IPS-18a (cell line): ENCODE measurements at regions not wholly inside any gene's neighbourhood (a gene's known extent, or its start where the extent isn't known, plus 50 kb on each side); places are given as distances from the start of the nearest gene placed in this dataset.

ENCODE experiments used
- H3K27ac ChIP-seq: one replicate; pipeline ENCODE4 v1.5.1; 2013; ENCODE audit warnings: low read length
- H3K27me3 ChIP-seq: one replicate; pipeline ENCODE4 v1.6.1; 2013; ENCODE audit warnings: mild to moderate bottlenecking, low read length; ENCODE audit not compliant: control insufficient read depth, insufficient read depth
- H3K36me3 ChIP-seq: one replicate; pipeline ENCODE4 v1.6.1; 2013; ENCODE audit warnings: low read depth, low read length; ENCODE audit not compliant: control insufficient read depth
- H3K4me1 ChIP-seq: one replicate; pipeline ENCODE4 v1.6.1; 2013; ENCODE audit warnings: low read depth, low read length; ENCODE audit not compliant: control insufficient read depth
- H3K4me3 ChIP-seq: one replicate; pipeline ENCODE4 v1.5.1; 2013; ENCODE audit warnings: low read length
- H3K9ac ChIP-seq: one replicate; pipeline ENCODE4 v1.6.1; 2013; ENCODE audit warnings: mild to moderate bottlenecking, low read length, moderate library complexity
- H3K9me3 ChIP-seq: one replicate; pipeline ENCODE4 v1.6.1; 2013; ENCODE audit warnings: low read depth, low read length; ENCODE audit not compliant: control insufficient read depth

GRCh38 chr14:29039171-29039570 is 272.6 kb downstream of the FOXG1 start:
- no peak overlapping the region for H3K9ac ChIP-seq
- no peak overlapping the region for H3K4me3 ChIP-seq

GRCh38 chr14:29042551-29042950 is 276.0 kb downstream of the FOXG1 start:
- Histone ChIP-seq H3K9me3 (no peaks in the 10 kb centered on the region), H3K4me3 (no peak overlapping the region), H3K27me3 (no peaks in the 10 kb centered on the region), H3K4me1 (peaks cover 9% of the 10 kb centered on the region), H3K9ac (no peak overlapping the region), H3K36me3 (no peaks in the 10 kb centered on the region), H3K27ac (no peak overlapping the region)

More at GRCh38 chr14:29039171-29039570, 272.6 kb downstream of the FOXG1 start:
- H3K4me1 ChIP-seq = peaks cover 9% of the 10 kb centered on the region
- H3K9me3 ChIP-seq = no peaks in the 10 kb centered on the region
- H3K27me3 ChIP-seq = no peaks in the 10 kb centered on the region
- H3K36me3 ChIP-seq = no peaks in the 10 kb centered on the region
- H3K27ac ChIP-seq = no peak overlapping the region

GRCh38 chr14:29043737-29044136 is 277.1 kb downstream of the FOXG1 start:
- Histone ChIP-seq H3K4me1 (peaks cover 8% of the 10 kb centered on the region), H3K9ac (no peak overlapping the region), H3K4me3 (no peak overlapping the region), H3K27me3 (no peaks in the 10 kb centered on the region), H3K9me3 (no peaks in the 10 kb centered on the region), H3K36me3 (no peaks in the 10 kb centered on the region), H3K27ac (no peak overlapping the region)

GRCh38 chr14:29045237-29045636 is 278.6 kb downstream of the FOXG1 start:
- H3K27me3 ChIP-seq = no peaks in the 10 kb centered on the region

GRCh38 chr14:29054119-29054518 is 287.5 kb downstream of the FOXG1 start:
- Histone ChIP-seq H3K9me3 (peaks cover 9% of the 10 kb centered on the region), H3K36me3 (no peaks in the 10 kb centered on the region), H3K9ac (no peak overlapping the region), H3K27ac (no peak overlapping the region), H3K27me3 (no peaks in the 10 kb centered on the region), H3K4me1 (no peaks in the 10 kb centered on the region), H3K4me3 (no peak overlapping the region)

More at GRCh38 chr14:29045237-29045636, 278.6 kb downstream of the FOXG1 start:
- H3K9me3 ChIP-seq = peaks cover 3% of the 10 kb centered on the region
- H3K36me3 ChIP-seq = no peaks in the 10 kb centered on the region
- H3K4me1 ChIP-seq = no peaks in the 10 kb centered on the region
- no peak overlapping the region for H3K27ac ChIP-seq
- no peak overlapping the region for H3K4me3 ChIP-seq
- no peak overlapping the region for H3K9ac ChIP-seq

GRCh38 chr14:29056041-29056566 is 289.5 kb downstream of the FOXG1 start:
- Histone ChIP-seq H3K27ac (no peak overlapping the region), H3K27me3 (no peaks in the 10 kb centered on the region)

GRCh38 chr14:29061702-29062101 is 295.1 kb downstream of the FOXG1 start:
- Histone ChIP-seq H3K9me3 (no peaks in the 10 kb centered on the region), H3K27me3 (no peaks in the 10 kb centered on the region), H3K36me3 (no peaks in the 10 kb centered on the region), H3K9ac (no peak overlapping the region), H3K4me1 (no peaks in the 10 kb centered on the region), H3K27ac (no peak overlapping the region), H3K4me3 (no peak overlapping the region)

More at GRCh38 chr14:29056041-29056566, 289.5 kb downstream of the FOXG1 start:
- Histone ChIP-seq H3K4me3 (no peak overlapping the region), H3K4me1 (no peaks in the 10 kb centered on the region), H3K9ac (no peak overlapping the region), H3K36me3 (no peaks in the 10 kb centered on the region), H3K9me3 (no peaks in the 10 kb centered on the region)

- Histone ChIP-seq H3K9me3 (no peaks in the 10 kb centered on the region), H3K4me1 (no peaks in the 10 kb centered on the region), H3K36me3 (no peaks in the 10 kb centered on the region), H3K4me3 (no peak overlapping the region), H3K27ac (no peak overlapping the region), H3K9ac (no peak overlapping the region), H3K27me3 (no peaks in the 10 kb centered on the region)
Measured at GRCh38 chr14:29062466-29062865, 295.9 kb downstream of the FOXG1 start.

- no peaks in the 10 kb centered on the region for H3K4me1 ChIP-seq
- no peak overlapping the region for H3K27ac ChIP-seq
- no peaks in the 10 kb centered on the region for H3K36me3 ChIP-seq
- no peak overlapping the region for H3K9ac ChIP-seq
- no peak overlapping the region for H3K4me3 ChIP-seq
- no peaks in the 10 kb centered on the region for H3K9me3 ChIP-seq
- H3K27me3 ChIP-seq = no peaks in the 10 kb centered on the region
Measured at GRCh38 chr14:29062976-29063375, 296.4 kb downstream of the FOXG1 start.

- Histone ChIP-seq H3K9me3 (no peaks in the 10 kb centered on the region), H3K27ac (no peak overlapping the region), H3K4me1 (no peaks in the 10 kb centered on the region)
Measured at GRCh38 chr14:29064305-29064900, 297.8 kb downstream of the FOXG1 start.

GRCh38 chr14:29069228-29069627 is 302.6 kb downstream of the FOXG1 start:
- no peaks in the 10 kb centered on the region for H3K36me3 ChIP-seq
- no peak overlapping the region for H3K4me3 ChIP-seq
- H3K27me3 ChIP-seq = no peaks in the 10 kb centered on the region
- H3K9me3 ChIP-seq = no peaks in the 10 kb centered on the region
- no peak overlapping the region for H3K27ac ChIP-seq
- H3K4me1 ChIP-seq = no peaks in the 10 kb centered on the region
- no peak overlapping the region for H3K9ac ChIP-seq

More at GRCh38 chr14:29064305-29064900, 297.8 kb downstream of the FOXG1 start:
- no peaks in the 10 kb centered on the region for H3K36me3 ChIP-seq
- H3K27me3 ChIP-seq = no peaks in the 10 kb centered on the region
- H3K9ac ChIP-seq = no peak overlapping the region
- H3K4me3 ChIP-seq = no peak overlapping the region

GRCh38 chr14:29075761-29076160 is 309.2 kb downstream of the FOXG1 start:
- Histone ChIP-seq H3K4me3 (no peak overlapping the region), H3K9ac (no peak overlapping the region), H3K27ac (no peak overlapping the region), H3K4me1 (no peaks in the 10 kb centered on the region), H3K36me3 (no peaks in the 10 kb centered on the region), H3K27me3 (no peaks in the 10 kb centered on the region), H3K9me3 (no peaks in the 10 kb centered on the region)
